C4-2B (cell line): ENCODE measurements at regions not wholly inside any gene's neighbourhood (a gene's known extent, or its start where the extent isn't known, plus 50 kb on each side); places are given as distances from the start of the nearest gene placed in this dataset.

ENCODE experiments used
- CTCF ChIP-seq: fragments of 450-650 bp; conservative IDR thresholded peaks from 2 replicates; pipeline ENCODE4 v1.5.1; 2017; ENCODE audit warnings: mild to moderate bottlenecking
- ZFX ChIP-seq: fragments of 450-650 bp; IDR thresholded peaks from 2 replicates; pipeline ENCODE4 v1.6.1; 2017

- no peak for TF ChIP-seq CTCF
- no peak for TF ChIP-seq ZFX
Observed at GRCh38 chr1:81351864-81352263, 448.9 kb upstream of the ADGRL2 start.
